OCI-LY7 (cell line): ENCODE measurements at regions not wholly inside any gene's neighbourhood (a gene's known extent, or its start where the extent isn't known, plus 50 kb on each side); places are given as distances from the start of the nearest gene placed in this dataset.

Experiments used
- CTCF ChIP-seq: fragments of 200-600 bp; sonication (generic); conservative IDR thresholded peaks from 2 replicates; pipeline ENCODE4 v1.5.1; 2014; ENCODE audit warnings: mild to moderate bottlenecking, antibody characterized with exemption, low read length, moderate library complexity, mixed read lengths
- EZH2phosphoT487 ChIP-seq: fragments of 200-600 bp; sonication (generic); IDR thresholded peaks from 2 replicates; pipeline ENCODE4 v1.6.1; 2018; ENCODE audit warnings: low read depth, borderline replicate concordance, mild to moderate bottlenecking, mixed run types, antibody characterized with exemption, low read length, moderate library complexity, mixed read lengths

- no peak for TF ChIP-seq CTCF
- no peak for TF ChIP-seq EZH2phosphoT487
Observed at GRCh38 chr18:59748628-59749360, 51.6 kb upstream of the CCBE1 start.
